ENCODE measurements at regions not wholly inside any gene's neighbourhood (a gene's known extent, or its start where the extent isn't known, plus 50 kb on each side); places are given as distances from the start of the nearest gene placed in this dataset.

DNA sequence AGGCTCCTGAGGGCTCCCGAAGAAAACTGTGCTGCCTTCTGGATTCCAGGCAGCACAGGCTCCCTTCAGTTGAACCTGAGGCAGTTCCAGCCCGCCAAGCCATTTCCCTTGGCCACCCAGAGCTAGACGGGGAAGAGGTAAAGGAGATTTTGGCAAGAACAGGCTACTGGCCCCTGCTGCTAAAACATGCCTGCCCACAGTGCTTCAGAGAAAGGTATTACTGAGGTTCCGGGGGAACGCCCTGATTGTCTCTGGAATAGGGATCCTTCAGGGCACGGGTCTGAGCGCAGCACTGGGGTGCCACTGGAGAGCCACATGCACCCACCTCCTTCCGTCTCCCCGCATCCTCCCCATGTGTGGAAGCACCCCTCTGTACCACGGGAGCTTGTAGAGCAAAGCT is 247.4 kb downstream of the BAMBI start:
- DNase-seq (ENCODE audit: low read depth in 2 of 2) = no peak

GRCh38 chr10:28925121-28925663 is 247.9 kb downstream of the BAMBI start:
- DNase-seq (ENCODE audit: low read depth in 2 of 2) = no peak

- DNase-seq (ENCODE audit: low read depth in 2 of 2) = no peak
Observed at GRCh38 chr10:28926932-28927331, 249.6 kb downstream of the BAMBI start.

DNA sequence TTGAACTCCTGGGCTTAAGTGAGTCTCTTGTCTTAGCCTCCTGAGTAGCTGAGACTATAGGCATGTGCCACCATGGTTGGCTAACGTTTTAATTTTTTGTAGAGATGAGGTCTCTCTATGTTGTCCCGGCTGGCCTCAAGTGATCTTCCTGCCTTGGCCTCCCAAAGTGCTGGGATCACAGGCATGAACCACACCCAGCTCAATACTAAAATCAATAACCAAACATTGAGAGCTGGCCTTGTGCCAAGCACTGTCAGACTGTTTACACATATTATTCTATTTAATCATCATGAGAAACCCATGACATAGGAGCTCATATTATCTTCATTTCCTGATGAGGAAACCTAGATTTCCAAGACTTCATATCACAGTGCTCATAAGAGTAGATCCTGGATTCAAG is 251.2 kb downstream of the BAMBI start:
- DNase-seq (ENCODE audit: low read depth in 2 of 2) = no peak

- DNase-seq (ENCODE audit: low read depth in 2 of 2) = no peak
Observed at GRCh38 chr10:28929942-28930341, 252.6 kb downstream of the BAMBI start.

DNA sequence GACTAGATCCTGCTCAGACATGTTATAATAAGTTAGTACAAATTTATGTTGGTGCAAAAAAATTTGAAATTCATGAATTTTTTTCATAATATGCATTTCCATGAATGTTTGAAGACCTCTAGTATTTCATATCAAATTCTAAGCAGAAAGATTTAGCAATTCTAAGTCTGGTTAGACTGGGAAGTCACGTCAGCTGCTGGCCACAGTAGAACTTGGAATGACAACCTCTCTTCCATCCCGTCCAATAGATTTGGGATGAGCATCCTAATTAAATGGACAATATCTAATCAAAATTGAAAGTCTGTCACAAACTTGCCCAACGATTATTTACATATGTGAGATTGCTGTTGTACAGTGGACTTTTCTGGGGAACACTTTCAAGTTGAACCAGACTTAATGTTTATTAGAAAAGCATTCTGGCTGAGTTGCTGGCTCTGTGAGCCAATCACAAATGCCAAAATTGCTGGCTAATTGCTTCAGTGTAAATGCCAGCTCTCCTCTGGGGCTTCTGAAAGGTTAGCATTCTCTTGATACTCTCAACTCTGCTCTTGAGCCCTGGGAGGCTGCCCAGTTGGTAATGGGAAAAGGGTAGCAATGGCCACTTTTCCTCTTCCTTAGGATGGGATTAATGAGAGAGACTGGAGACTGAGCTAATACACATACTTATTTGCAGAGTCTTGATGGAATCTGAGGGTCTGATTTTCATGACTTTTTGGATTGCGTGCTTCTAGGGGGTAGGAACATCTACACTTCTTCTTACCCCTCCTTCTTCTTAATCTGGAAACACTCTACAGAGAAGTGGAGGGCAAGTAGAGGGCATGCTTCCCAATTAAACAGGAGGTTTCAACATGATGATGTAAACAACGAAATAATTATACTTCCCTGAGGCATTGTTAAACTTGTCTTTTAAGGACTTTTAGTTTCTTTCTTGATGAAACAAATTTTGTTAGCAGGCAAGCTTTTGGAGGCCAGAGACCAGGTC is 253.5 kb downstream of the BAMBI start:
- DNase-seq (ENCODE audit: low read depth in 2 of 2) = no peak

- DNase-seq (ENCODE audit: low read depth in 2 of 2) = no peak
Observed at GRCh38 chr10:28935061-28935460, 257.7 kb downstream of the BAMBI start.

DNA sequence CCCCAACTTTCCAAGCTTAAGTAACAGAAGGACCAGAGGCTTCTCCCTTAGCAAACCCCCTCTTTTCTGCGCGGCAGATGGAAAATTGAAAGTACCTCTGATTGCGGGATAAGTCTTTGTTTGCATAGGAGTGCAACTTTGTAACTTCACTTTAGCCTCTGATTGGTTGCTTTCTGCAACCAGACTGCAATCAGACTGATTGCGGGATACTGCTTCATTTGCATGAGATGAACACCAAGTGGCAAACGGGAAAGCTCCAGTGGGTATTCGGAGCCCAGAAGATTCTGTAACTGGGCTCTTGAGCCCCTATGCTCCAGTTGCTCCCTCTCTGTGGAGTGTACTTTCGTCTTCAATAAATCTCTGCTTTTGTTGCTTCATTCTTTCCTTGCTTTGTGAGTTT is 260.6 kb downstream of the BAMBI start:
- no peak for DNase-seq (ENCODE audit: low read depth in 2 of 2)

DNA sequence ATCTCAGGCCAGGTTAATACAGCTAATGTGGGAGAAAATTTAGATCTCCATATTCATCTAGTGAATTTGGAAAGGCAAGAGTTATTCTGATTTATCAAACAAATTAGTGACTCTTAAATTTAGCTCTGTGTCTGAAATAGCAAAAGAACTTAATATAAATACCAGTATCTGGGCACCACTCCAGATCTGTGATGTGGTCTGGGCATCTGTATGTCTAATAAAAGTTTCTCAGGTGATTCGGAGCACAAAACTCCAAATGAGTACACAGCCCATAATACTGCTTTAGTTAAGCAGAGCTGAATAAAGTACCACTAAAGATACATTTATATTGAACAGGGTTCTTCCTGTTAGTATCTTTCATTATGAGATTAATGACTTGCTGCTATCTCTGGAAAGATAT is 261.4 kb downstream of the BAMBI start:
- no peak for DNase-seq (ENCODE audit: low read depth in 2 of 2)

- no peak for DNase-seq (ENCODE audit: low read depth in 2 of 2)
Observed at GRCh38 chr10:28939281-28940157, 262.2 kb downstream of the BAMBI start.

- DNase-seq (ENCODE audit: low read depth in 2 of 2) = no peak
Observed at GRCh38 chr10:28940158-28940888, 263.0 kb downstream of the BAMBI start.

DNA sequence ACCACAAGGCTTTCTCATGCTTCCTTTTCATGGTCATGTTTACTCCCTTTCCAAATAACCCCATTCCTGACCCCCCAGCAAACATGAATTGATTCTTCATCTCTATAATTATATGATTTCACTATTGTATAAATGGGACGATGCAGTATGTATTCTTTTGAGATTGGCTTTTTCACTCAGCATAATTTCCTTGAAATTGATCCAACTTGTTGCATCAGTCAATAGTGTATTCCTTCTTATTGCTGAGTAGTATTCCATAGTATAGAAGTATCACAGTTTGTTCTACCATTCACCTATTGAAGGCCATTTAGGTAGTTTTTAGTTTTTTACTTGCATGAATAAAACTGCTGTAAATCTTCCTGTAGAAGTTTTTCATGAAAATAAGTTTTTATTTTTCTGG is 264.7 kb downstream of the BAMBI start:
- no peak for DNase-seq (ENCODE audit: low read depth in 2 of 2)

DNA sequence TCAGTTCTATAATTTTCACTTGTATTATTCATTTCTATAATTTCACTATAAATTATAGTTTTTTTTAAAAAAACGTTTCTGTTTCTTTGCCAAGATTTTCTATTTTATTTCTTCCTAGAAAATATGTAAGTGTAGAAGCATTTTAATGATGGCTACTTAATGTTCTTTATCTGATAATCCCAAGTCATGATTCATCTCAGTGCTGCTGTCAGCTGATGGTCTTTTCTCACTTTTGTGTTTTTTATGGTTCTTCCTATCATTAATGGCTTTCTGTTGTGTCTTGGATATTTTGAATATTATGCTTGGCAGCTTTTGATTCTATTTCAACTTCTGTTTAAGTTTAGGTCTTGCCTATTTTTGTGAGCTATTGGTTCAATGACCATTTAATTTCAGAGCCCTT is 268.6 kb downstream of the BAMBI start:
- DNase-seq (ENCODE audit: low read depth in 2 of 2) = no peak

GRCh38 chr10:28946479-28946878 is 269.2 kb downstream of the BAMBI start:
- DNase-seq (ENCODE audit: low read depth in 2 of 2) = no peak

DNA sequence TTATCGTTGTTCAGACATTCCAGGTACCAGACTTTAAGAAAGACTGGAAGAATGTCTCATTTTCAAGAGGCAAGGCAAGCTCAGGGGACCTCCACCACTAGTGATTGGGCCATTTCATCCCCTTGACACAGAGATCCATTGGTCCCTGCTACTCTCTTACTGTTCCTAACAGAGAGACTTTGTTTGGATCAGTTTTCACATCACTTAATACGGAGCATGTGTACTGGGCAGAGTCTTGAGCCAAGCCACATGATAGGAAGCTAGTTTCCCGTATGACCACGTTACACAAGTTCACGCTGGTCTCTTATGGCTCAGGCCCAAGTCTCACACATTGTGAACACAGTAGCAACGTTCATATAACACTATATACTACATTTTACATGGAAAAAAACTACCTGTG is 269.9 kb downstream of the BAMBI start:
- DNase-seq (ENCODE audit: low read depth in 2 of 2) = peak in 1 of 2 donors; percentile 4

DNA sequence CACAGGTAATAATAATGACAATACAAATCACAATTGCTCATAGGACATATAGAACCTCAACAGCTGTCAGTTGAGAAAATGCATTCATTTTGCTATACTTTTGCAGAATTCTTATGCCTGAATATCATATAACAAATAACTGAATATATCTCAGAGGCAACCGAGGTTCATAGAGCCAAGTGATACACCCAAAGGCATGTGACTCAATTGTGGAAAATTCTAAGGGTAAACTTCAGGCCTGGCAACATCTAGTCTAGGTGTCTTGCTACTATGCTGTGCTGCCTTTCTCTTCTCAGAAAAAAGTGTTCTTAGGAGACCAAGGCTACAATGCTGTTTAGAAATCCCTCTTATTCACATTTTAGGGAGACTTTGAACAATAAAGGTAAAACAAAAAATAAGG is 270.7 kb downstream of the BAMBI start:
- DNase-seq (ENCODE audit: low read depth in 2 of 2) = no peak

- no peak for DNase-seq (ENCODE audit: low read depth in 2 of 2)
Observed at GRCh38 chr10:28949005-28950004, 272.0 kb downstream of the BAMBI start.

GRCh38 chr10:28951484-28951883 is 274.2 kb downstream of the BAMBI start:
- no peak for DNase-seq (ENCODE audit: low read depth in 2 of 2)

GRCh38 chr10:28952523-28952922 is 275.2 kb downstream of the BAMBI start:
- no peak for DNase-seq (ENCODE audit: low read depth in 2 of 2)

- DNase-seq (ENCODE audit: low read depth in 2 of 2) = no peak
Observed at GRCh38 chr10:28954211-28954610, 276.9 kb downstream of the BAMBI start.
